PFSK-1 (cell line): ENCODE measurements at regions not wholly inside any gene's neighbourhood (a gene's known extent, or its start where the extent isn't known, plus 50 kb on each side); places are given as distances from the start of the nearest gene placed in this dataset.

Experiments
- FOXP2 ChIP-seq: optimal IDR thresholded peaks from 2 replicates; pipeline ENCODE3; 2011; ENCODE audit warnings: borderline replicate concordance, control low read depth, inconsistent platforms; ENCODE audit not compliant: insufficient read depth; ENCODE audit errors: extremely low read length, extremely low read depth
- POLR2AphosphoS5 ChIP-seq: IDR thresholded peaks from 2 replicates; pipeline ENCODE4 v1.6.1; 2012; ENCODE audit warnings: low read depth, mild to moderate bottlenecking, control low read depth, low read length, moderate library complexity
- SIN3A ChIP-seq: IDR thresholded peaks from 2 replicates; pipeline ENCODE4 v1.6.1; 2012; ENCODE audit warnings: mild to moderate bottlenecking, low read length, moderate library complexity, borderline replicate concordance; ENCODE audit not compliant: insufficient read depth
- TF ChIP-seq, protein P1 (sequence below), 2 experiments: IDR thresholded peaks; 2 replicates each; pipeline versions ENCODE4 v1.6.1 to v1.8.0; 2011 to 2012; ENCODE audit warnings: low read depth in 2 of 2, low read length in 2 of 2, control low read depth in 1 of 2, inconsistent platforms in 1 of 2, mild to moderate bottlenecking in 1 of 2, moderate library complexity in 1 of 2; ENCODE audit not compliant: insufficient read depth in 1 of 2

DNA sequence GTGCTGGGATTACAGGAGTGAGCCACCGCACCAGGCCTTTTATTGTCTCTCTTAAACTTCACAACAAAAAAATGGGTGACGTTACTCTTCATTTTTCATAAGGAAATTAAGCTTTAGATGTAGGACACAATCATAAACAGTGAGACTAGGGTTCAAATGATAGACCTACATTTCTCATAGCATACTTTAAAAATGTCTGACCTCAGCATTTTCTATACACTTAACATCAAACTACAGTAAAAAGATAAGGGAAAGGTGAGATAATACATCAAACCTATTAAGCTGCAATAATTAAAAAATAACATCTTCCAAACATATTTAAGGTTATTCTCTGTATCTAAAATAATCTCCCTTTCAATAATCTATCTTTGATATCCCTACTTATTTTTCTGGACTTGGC lies 914.2 kb downstream of the FAM181B start:
- no peak for TF ChIP-seq POLR2AphosphoS5
- no peak for TF ChIP-seq SIN3A
- TF ChIP-seq, protein P1, sequence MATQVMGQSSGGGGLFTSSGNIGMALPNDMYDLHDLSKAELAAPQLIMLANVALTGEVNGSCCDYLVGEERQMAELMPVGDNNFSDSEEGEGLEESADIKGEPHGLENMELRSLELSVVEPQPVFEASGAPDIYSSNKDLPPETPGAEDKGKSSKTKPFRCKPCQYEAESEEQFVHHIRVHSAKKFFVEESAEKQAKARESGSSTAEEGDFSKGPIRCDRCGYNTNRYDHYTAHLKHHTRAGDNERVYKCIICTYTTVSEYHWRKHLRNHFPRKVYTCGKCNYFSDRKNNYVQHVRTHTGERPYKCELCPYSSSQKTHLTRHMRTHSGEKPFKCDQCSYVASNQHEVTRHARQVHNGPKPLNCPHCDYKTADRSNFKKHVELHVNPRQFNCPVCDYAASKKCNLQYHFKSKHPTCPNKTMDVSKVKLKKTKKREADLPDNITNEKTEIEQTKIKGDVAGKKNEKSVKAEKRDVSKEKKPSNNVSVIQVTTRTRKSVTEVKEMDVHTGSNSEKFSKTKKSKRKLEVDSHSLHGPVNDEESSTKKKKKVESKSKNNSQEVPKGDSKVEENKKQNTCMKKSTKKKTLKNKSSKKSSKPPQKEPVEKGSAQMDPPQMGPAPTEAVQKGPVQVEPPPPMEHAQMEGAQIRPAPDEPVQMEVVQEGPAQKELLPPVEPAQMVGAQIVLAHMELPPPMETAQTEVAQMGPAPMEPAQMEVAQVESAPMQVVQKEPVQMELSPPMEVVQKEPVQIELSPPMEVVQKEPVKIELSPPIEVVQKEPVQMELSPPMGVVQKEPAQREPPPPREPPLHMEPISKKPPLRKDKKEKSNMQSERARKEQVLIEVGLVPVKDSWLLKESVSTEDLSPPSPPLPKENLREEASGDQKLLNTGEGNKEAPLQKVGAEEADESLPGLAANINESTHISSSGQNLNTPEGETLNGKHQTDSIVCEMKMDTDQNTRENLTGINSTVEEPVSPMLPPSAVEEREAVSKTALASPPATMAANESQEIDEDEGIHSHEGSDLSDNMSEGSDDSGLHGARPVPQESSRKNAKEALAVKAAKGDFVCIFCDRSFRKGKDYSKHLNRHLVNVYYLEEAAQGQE (IDR thresholded peaks at IDR 0.05; ENCODE audit: insufficient read depth in 1 of 2, low read depth in 2 of 2, low read length in 2 of 2), result no peak
- TF ChIP-seq FOXP2, result no peak
